ENCODE measurements at regions not wholly inside any gene's neighbourhood (a gene's known extent, or its start where the extent isn't known, plus 50 kb on each side); places are given as distances from the start of the nearest gene placed in this dataset.

DNA sequence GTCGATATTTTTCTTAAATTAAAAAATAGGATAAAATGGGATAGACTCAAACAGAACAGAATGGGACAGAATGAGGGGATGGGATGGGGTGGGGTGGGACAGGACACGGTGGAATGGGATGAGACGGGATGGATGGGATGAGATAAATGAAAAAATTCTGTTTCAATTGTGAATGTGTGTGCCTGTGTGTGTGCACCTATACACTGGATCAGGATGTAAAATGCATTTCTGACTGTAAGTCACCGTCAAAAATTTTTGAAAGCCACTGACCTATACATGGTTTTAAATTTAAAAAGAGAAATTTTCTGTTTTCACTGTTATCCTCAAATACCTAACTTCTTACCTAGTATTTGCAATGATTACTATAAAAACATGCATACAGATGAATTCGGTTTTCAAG, 108.7 kb upstream of the UBE2E2 start:
- TF ChIP-seq GATA1 (IDR thresholded peaks at IDR 0.05; ENCODE audit: low read depth, low read length) (no peak), POLR2A (IDR thresholded peaks at IDR 0.05; ENCODE audit: low read length) (no peak)

DNA sequence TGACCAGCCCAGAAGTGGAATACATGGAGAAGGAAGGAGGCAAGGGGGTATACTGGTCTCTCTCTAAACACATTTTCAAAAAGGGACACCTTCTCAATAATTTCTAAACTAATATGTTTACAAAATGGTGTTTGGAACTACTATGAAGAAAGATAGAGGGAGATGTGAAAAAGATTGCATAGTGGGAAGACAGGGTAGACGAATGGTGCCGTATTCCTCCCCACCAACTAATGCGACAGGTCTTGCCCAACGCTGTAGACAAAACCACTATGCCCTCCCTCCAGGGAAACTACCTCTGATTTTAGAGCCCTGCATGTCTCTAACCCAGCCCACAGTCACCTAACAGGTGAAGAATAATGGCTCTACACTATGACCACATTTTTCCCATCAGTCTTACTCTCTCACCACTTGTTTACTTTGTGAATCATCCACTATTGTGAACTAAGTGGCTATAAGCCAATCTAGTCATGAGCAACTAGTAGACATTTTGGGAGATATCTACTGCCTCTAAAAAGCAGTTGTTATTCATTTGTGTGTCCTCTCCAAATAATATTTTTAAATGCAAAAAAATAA, 108.2 kb upstream of the UBE2E2 start:
- DNase-seq: no peak
- no peak for TF ChIP-seq POLR2A (IDR thresholded peaks at IDR 0.05; ENCODE audit: low read length)
- no peak for TF ChIP-seq GATA1 (IDR thresholded peaks at IDR 0.05; ENCODE audit: low read depth, low read length)

More for the DNA sequence above, 108.7 kb upstream of the UBE2E2 start:
- DNase-seq: no peak

DNA sequence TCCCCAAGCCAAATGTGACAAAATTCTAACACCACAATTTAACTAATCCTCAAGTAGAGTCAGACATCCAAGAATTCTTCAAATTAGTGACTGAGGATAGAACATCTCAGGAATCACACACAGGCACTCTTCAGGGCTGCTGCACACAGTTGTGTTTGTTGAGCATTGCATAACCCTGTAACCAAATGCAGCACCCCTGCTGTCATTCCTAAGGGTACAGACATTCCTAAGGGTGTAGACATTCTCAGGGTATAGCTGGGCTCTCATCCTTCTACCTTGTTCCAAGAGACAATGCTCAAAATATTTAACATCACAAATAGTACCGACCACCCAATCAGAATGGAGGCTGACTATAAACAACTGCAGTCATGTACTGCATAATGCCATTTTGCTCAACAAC, 107.1 kb upstream of the UBE2E2 start:
- TF ChIP-seq POLR2A (IDR thresholded peaks at IDR 0.05; ENCODE audit: low read length): no peak
- no peak for TF ChIP-seq GATA1 (IDR thresholded peaks at IDR 0.05; ENCODE audit: low read depth, low read length)
- DNase-seq: no peak

- no peak for TF ChIP-seq GATA1 (IDR thresholded peaks at IDR 0.05; ENCODE audit: low read depth, low read length)
- TF ChIP-seq POLR2A (IDR thresholded peaks at IDR 0.05; ENCODE audit: low read length): no peak
- DNase-seq: no peak
These were observed 104.1 kb upstream of the UBE2E2 start for GRCh38 chr3:23099021-23099420.

DNA sequence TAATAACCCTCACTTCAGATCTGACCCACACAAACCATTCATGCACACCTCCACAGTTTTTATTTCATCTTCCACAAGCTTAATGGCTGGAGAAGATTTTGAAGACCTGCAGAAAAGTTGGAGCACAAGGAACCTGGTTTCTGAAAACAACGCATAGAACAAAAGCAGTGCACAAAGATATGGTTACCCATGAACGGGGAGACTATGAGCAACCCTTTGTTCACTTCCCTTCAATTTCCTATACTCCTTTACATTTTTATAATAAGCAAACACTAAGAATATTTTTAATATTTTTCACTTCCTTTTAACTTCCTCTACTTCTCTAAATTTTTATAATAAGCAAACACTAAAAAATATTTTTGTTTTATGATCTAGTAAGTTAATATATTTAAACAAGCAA, 103.5 kb upstream of the UBE2E2 start:
- no peak for TF ChIP-seq GATA1 (IDR thresholded peaks at IDR 0.05; ENCODE audit: low read depth, low read length)
- no peak for DNase-seq

DNA sequence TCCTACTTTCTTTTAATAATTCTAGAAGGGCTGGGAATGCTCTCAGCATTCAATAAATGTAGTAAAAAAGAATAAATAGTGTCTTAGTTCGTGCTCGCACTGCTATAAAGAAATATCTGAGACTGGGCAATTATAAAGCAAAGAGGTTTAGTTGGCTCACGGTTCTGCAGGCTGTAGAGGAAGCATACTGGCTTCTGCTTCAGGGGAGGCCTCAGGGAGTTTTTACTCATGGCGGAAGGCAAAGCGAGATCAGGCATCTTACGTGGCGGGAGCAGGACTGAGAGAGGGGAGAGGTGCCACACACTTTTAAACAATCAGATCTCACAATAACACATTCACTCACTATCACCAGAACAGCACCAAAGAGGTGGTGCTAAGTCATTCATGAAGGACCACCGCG, 103.0 kb upstream of the UBE2E2 start:
- no peak for DNase-seq

GRCh38 chr3:23103764-23104163, 99.4 kb upstream of the UBE2E2 start:
- TF ChIP-seq POLR2A (IDR thresholded peaks at IDR 0.05; ENCODE audit: low read length) (no peak), GATA1 (IDR thresholded peaks at IDR 0.05; ENCODE audit: low read depth, low read length) (no peak)
- DNase-seq: no peak

More for the DNA sequence above, 103.0 kb upstream of the UBE2E2 start:
- TF ChIP-seq GATA1 (IDR thresholded peaks at IDR 0.05; ENCODE audit: low read depth, low read length) (no peak), POLR2A (IDR thresholded peaks at IDR 0.05; ENCODE audit: low read length) (no peak)

DNA sequence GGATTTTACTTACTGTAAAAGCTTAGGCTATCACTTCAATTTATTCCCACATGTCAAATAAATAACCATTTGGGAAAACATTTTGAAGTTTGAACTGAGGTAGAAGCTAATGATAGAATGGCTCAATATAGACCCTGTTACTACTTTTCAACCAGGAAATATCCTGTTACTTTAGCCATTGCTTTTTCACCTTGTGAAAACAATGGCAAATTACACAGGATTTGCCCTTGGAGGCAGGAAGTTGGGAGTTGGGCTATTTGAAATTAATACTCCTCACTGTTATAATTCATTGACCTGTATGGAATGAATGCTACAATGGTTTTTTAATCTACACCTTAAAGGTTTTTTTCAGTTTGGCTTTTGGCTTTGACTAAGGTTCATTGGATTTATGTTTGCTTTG, 98.1 kb upstream of the UBE2E2 start:
- TF ChIP-seq GATA1 (IDR thresholded peaks at IDR 0.05; ENCODE audit: low read depth, low read length) (no peak), POLR2A (IDR thresholded peaks at IDR 0.05; ENCODE audit: low read length) (no peak)
- DNase-seq: no peak

DNA sequence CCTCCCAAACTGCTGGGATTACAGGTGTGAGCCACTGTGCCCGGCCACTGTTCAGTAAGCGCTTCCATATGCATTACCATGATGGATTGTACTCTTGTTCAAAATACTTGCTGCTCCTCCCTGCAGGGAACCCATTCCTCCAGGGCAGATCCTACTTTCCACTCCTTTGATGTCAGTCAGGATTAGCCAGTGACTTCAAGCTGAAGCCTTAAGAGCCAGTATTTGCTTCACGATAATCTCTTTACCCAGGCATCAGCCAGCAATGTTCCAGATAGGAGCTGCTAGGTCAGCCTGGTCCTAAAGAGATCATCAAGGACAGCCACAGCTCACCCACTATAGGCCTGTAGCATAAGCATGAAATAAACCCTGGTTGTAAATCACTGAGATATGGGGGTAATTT, 96.5 kb upstream of the UBE2E2 start:
- DNase-seq: no peak
- TF ChIP-seq POLR2A (IDR thresholded peaks at IDR 0.05; ENCODE audit: low read length) (no peak), GATA1 (IDR thresholded peaks at IDR 0.05; ENCODE audit: low read depth, low read length) (no peak)

GRCh38 chr3:23107221-23107620, 95.9 kb upstream of the UBE2E2 start:
- no peak for TF ChIP-seq POLR2A (IDR thresholded peaks at IDR 0.05; ENCODE audit: low read length)
- TF ChIP-seq GATA1 (IDR thresholded peaks at IDR 0.05; ENCODE audit: low read depth, low read length): no peak
- no peak for DNase-seq

DNA sequence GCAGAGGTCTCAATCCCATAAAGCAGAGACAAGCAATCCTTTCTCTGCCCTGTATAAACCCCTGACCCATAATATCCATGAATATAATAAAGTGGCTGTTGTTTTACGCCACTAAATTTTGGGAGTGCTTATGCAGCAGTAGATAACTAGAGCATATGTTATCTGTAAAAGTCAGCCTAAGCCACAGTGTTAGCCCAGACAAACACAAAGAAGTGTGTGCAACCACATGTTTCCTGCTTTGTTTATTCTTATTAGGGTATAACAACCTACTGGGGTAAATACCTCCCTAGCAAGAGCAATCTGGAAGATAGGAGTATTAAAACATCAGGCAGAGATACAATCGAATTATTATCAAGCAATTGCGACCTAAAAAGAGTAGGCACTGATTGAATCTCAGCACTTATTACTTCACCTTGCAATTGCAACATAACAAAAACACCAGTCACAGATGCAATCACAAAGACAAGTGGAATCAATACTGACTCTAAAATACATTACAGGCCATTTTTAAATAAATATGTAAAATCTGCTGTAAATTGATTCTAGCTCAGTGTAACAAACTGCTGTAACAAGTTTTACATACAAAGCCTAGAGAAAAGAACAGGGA, 94.6 kb upstream of the UBE2E2 start:
- TF ChIP-seq GATA1 (IDR thresholded peaks at IDR 0.05; ENCODE audit: low read depth, low read length) (no peak), POLR2A (IDR thresholded peaks at IDR 0.05; ENCODE audit: low read length) (no peak)
- no peak for DNase-seq

DNA sequence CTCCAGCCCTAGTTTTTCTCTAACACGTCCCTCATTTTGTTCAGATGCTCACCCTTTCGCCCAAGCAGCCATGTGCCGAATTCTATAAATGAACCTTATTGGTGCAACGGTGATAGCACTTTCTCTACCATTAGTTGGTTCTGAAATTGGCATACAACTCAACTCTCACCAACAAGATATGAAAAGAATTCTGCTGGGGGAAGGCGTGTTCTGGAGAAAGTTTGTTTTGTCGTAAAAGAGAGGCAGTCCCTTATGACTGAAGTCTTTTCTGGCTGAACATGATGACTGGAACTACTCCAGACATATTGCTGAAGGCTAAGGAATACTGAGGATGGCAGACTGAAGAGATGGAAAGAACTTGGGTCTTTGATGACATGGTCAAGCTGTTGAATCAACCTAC, 91.8 kb upstream of the UBE2E2 start:
- TF ChIP-seq POLR2A (IDR thresholded peaks at IDR 0.05; ENCODE audit: low read length) (no peak), GATA1 (IDR thresholded peaks at IDR 0.05; ENCODE audit: low read depth, low read length) (no peak)
- no peak for DNase-seq

- no peak for TF ChIP-seq GATA1 (IDR thresholded peaks at IDR 0.05; ENCODE audit: low read depth, low read length)
- no peak for TF ChIP-seq POLR2A (IDR thresholded peaks at IDR 0.05; ENCODE audit: low read length)
- no peak for DNase-seq
These were observed 91.3 kb upstream of the UBE2E2 start for GRCh38 chr3:23111797-23112196.

DNA sequence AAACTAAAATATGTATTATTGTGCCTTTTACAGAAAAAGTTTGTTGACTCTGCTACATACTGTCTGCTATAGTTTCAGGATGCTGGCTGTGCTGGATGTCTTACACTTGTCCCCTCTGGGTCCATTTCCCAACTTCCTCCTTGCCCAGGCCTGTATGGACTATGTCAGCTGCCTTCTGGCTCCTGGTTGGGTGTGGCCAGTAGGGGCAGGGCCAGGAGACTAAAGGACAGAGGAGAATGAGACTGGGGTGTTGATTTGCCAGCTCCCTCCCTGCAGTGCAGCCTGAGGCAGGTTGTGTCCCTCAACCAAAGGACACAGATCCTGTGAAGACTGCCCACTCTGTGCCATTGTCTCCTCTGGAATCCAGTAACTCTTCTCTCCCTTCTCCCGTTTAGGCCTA, 90.6 kb upstream of the UBE2E2 start:
- peak in 1 of 2 experiments; percentile 11 for DNase-seq
- TF ChIP-seq GATA1 (IDR thresholded peaks at IDR 0.05; ENCODE audit: low read depth, low read length) (no peak), POLR2A (IDR thresholded peaks at IDR 0.05; ENCODE audit: low read length) (no peak)

DNA sequence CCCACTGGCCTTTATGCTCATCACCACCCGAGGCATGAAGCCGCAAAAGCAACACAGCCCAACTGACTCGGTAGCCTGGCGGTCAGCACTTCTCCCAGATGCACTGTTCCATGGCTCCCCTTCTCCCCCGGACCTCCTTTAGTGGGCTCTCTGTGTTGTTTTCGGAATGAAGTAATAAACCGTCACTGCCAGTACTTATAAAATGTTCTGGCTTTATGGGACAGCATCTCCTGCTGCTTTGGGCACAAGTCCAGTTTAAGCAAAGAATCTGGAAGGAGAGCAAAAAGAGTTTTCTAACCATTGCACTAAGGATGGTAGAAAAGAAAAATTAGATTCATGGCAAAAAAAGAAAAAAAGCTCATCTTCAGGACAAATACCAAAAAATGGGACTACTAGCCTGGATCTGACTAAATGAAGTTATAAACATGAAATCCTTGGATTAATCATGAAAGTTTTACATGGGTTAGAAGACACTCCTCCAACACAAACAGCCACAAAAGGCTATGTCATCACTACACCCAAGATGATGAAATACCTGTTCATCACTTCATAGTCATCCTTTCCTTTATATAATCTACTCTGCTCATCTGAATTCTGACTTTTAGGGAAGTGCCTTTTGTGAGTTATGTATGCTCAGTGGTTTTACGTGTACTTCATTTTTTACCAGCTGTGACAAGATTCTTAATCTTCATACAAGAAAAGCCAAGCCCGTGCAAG, 89.5 kb upstream of the UBE2E2 start:
- peak in 1 of 2 experiments; percentile 38 for DNase-seq

More for the DNA sequence above, 89.5 kb upstream of the UBE2E2 start:
- no peak for TF ChIP-seq GATA1 (IDR thresholded peaks at IDR 0.05; ENCODE audit: low read depth, low read length)
- TF ChIP-seq POLR2A (IDR thresholded peaks at IDR 0.05; ENCODE audit: low read length): no peak

All from erythroblast (primary cell).